Activated CD8-positive, alpha-beta memory T cell treated with anti-CD3 and anti-CD28 coated beads, Interleukin-2, amount 10 ng/mL, durations not matched to agents 7 days and 5 days (primary cell): ENCODE measurements at regions not wholly inside any gene's neighbourhood (a gene's known extent, or its start where the extent isn't known, plus 50 kb on each side); places are given as distances from the start of the nearest gene placed in this dataset.

Experiments
- ATAC-seq: fragments of 150-1000 bp; cut with Tn5 transposase; one replicate; pipeline ENCODE4 v1.10.0; 2021; ENCODE audit warnings: moderate library complexity
- CTCF ChIA-PET: fragments of 350-600 bp; sonication (Branson Sonifier 250); formaldehyde crosslinking; loops from one replicate; lab custom pipeline; 2021; ENCODE audit warnings: antibody characterized with exemption; lab: Charles Lee
- DNase-seq: peaks from one replicate; pipeline ENCODE4 v3.0.0-alpha.2; 2020
- H3K27ac Mint-ChIP-seq: one replicate; pipeline ENCODE4 v1.8.0; 2021; ENCODE audit warnings: mild to moderate bottlenecking, mixed read lengths
- H3K27me3 Mint-ChIP-seq: one replicate; pipeline ENCODE4 v1.8.0; 2021; ENCODE audit warnings: mixed read lengths
- H3K36me3 Mint-ChIP-seq: one replicate; pipeline ENCODE4 v1.8.0; 2021; ENCODE audit warnings: mild to moderate bottlenecking, mixed read lengths
- H3K4me1 Mint-ChIP-seq: one replicate; pipeline ENCODE4 v1.8.0; 2021; ENCODE audit warnings: mixed read lengths
- H3K4me3 Mint-ChIP-seq: one replicate; pipeline ENCODE4 v1.8.0; 2021; ENCODE audit warnings: mild to moderate bottlenecking, moderate library complexity, mixed read lengths
- H3K9me3 Mint-ChIP-seq: one replicate; pipeline ENCODE4 v1.8.0; 2022; ENCODE audit warnings: low read depth, mixed read lengths

DNA sequence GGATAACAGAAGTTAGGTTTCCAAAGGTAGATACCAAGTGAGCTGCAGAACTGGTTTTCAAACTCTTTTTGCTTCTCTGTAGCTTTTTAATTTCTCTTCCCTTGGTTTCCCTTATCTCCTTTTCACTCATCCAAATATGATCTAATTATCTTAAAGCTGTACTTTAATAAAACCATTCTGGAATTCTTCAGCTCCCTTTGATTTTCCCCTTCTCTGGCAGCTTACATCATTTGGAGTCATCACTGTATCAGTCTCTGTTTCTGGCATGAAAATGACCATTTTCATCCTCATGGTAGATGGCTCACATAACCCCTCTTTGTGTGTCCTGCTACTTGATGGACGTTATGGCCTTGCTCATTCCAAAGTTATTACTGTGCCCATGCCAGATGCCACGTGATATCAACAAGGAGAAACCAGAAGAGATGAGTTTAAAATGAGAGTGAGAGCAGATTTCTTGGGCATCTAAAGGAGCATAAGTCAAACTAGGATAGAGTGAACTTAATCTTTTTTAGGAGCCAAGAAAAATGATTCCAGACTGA, 620.2 kb downstream of the QKI start:
- Mint-ChIP-seq H3K9me3 (no peaks in the 10 kb centered on the region), H3K36me3 (no peaks in the 10 kb centered on the region), H3K4me1 (no peaks in the 10 kb centered on the region), H3K4me3 (no peak overlapping the region), H3K27ac (no peak overlapping the region), H3K27me3 (no peaks in the 10 kb centered on the region)
- CTCF ChIA-PET = no interaction called here
- ATAC-seq (no peak), DNase-seq (no peak)

DNA sequence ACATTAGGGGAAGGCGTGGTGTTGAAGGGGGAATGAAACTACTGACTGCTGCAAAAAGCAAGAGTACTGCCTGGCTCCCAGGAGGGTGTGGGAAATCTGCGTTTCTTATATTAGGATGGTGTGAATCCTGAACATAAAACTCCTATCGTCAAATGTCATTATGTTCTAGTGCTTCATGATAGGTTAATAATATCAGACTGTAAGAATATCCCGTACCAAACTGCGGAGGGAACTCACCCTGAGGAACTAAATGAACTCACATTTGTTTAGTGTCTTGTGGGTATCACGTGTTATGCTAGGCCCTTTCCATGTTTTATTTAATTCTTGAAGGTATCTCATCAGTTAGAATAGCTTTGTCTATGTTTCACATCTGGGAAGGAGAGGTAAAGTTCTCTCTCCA, 610.7 kb downstream of the QKI start:
- CTCF ChIA-PET = no interaction called here
- no peaks in the 10 kb centered on the region for H3K9me3 Mint-ChIP-seq

DNA sequence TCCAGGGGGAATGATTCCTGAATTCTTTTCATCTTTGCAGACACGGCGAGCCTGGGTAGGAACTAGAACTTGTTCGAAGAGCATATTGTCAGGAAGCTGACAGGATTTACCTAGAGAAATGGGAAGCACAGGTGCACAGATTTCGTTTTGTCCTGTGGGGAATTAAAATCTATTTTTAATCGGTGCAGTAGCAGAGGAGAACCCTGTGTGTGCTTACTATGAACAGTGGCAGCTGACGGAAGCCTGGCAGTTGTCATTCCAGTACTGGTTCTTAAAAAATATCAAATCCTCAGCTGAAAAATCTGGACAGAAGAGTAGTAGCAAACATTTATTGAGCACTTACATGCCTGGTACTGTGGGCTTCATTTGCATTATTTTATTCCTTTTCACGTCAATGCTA, 609.0 kb downstream of the QKI start:
- CTCF ChIA-PET = no interaction called here
- no peaks in the 10 kb centered on the region for H3K4me1 Mint-ChIP-seq
- H3K36me3 Mint-ChIP-seq = no peaks in the 10 kb centered on the region
- no peak overlapping the region for H3K4me3 Mint-ChIP-seq
- no peaks in the 10 kb centered on the region for H3K9me3 Mint-ChIP-seq
- no peak for ATAC-seq
- no peaks in the 10 kb centered on the region for H3K27me3 Mint-ChIP-seq
- no peak for DNase-seq
- H3K27ac Mint-ChIP-seq = no peak overlapping the region

More for the DNA sequence above, 610.7 kb downstream of the QKI start:
- Mint-ChIP-seq H3K36me3 (no peaks in the 10 kb centered on the region), H3K4me1 (no peaks in the 10 kb centered on the region), H3K27ac (no peak overlapping the region), H3K27me3 (no peaks in the 10 kb centered on the region), H3K4me3 (no peak overlapping the region)
- no peak for ATAC-seq
- no peak for DNase-seq

DNA sequence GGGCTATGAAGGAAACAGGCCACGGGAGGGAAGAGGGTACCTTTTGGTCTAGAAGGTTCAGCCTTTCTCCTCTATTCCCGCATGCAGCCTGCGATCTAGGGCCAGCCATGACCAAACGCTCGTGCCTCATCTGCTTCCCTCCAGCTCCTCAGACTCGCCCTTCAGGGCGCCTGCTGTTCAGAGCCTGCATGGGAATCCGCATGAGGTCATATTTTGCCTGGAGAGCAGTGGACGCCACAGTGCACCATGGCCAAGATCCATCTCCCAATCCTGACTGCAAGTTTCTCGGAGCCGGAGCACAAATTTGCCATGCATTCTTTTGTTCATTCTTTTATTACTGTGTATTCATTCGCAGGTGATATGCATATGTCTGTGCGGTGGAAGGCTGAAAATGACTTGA, 608.1 kb downstream of the QKI start:
- H3K9me3 Mint-ChIP-seq = no peaks in the 10 kb centered on the region
- CTCF ChIA-PET = no interaction called here
- no peak for DNase-seq
- H3K27me3 Mint-ChIP-seq = no peaks in the 10 kb centered on the region
- H3K4me3 Mint-ChIP-seq = no peak overlapping the region
- no peak overlapping the region for H3K27ac Mint-ChIP-seq
- H3K4me1 Mint-ChIP-seq = no peaks in the 10 kb centered on the region
- ATAC-seq = no peak
- no peaks in the 10 kb centered on the region for H3K36me3 Mint-ChIP-seq

DNA sequence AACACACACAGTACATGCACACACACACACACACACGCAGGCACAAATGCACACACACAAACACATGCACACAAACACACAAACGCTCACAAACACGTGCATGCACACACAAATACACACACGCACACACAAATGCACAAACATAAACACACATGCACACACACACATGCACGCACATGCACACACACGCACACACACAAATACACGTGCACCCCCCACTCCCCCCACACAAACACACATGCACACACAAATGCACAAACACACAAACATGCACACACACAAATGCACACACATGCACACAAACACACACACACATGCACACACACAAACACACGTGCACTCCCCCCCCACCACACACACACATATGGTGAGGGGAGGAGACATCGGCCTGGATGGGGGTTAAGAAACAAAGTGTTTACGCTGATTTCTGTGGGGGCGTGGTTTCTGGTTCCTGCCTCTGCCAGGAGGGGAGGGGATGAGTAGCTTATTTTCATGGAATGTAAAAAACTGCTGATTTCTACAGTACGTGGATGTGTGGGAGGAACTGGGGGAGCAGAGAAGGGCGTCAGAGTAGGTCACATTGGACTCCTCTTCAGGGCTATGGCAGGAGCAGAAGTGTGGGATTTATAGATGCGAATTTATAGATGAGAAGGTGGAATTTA, 607.2 kb downstream of the QKI start:
- CTCF ChIA-PET = no interaction called here
- DNase-seq = no peak
- H3K9me3 Mint-ChIP-seq = peaks cover 4% of the 10 kb centered on the region
- no peaks in the 10 kb centered on the region for H3K27me3 Mint-ChIP-seq
- H3K36me3 Mint-ChIP-seq = no peaks in the 10 kb centered on the region
- no peaks in the 10 kb centered on the region for H3K4me1 Mint-ChIP-seq
- H3K27ac Mint-ChIP-seq = no peak overlapping the region
- no peak for ATAC-seq
- H3K4me3 Mint-ChIP-seq = no peak overlapping the region

DNA sequence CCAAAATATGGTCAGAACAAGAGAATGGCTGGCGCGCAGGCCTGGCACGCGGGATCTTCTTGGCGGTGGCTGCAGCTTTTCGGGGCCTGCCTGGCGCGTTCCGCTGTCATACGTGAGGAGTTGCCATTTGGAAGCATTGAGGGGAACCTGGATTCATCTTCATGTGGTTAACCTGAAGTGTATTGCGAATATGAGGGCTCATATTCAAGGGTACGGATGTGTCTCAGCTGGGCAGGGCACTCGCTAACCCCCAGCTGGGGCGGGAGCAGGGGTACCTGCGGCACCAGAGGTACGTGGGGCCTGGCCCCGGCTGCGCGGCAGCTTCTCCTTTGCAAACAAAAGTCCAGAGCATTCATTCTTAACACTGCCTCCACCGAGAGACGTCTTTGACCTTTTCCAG, 605.6 kb downstream of the QKI start:
- no peak overlapping the region for H3K4me3 Mint-ChIP-seq
- no peak overlapping the region for H3K27ac Mint-ChIP-seq
- ATAC-seq (no peak), DNase-seq (no peak)
- H3K9me3 Mint-ChIP-seq = peaks cover 8% of the 10 kb centered on the region
- CTCF ChIA-PET = no interaction called here
- H3K36me3 Mint-ChIP-seq = no peaks in the 10 kb centered on the region
- H3K4me1 Mint-ChIP-seq = no peaks in the 10 kb centered on the region
- no peaks in the 10 kb centered on the region for H3K27me3 Mint-ChIP-seq

DNA sequence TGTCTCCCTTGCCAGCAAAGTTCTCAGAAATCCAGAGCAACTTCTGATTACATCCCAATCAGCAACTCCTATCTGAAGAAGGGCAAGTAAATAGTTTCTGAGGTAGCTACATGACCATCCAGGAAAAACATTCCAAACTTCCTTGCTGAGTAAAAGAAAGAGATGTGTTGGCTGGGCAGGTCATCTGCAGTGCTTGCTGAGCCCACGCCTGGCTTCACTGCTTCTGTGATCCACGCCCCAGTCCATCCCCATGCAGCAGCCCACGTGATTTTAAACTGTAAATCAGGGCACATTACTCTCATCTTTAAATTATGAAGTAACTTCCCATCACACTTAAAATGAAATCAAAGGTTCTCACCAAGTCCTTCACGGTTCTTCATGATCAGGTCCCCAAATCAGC, 603.6 kb downstream of the QKI start:
- no peaks in the 10 kb centered on the region for H3K36me3 Mint-ChIP-seq
- no peak for ATAC-seq
- CTCF ChIA-PET = no interaction called here
- no peaks in the 10 kb centered on the region for H3K27me3 Mint-ChIP-seq
- no peak overlapping the region for H3K27ac Mint-ChIP-seq
- H3K4me3 Mint-ChIP-seq = no peak overlapping the region
- peaks cover 8% of the 10 kb centered on the region for H3K9me3 Mint-ChIP-seq
- no peaks in the 10 kb centered on the region for H3K4me1 Mint-ChIP-seq
- DNase-seq = no peak

DNA sequence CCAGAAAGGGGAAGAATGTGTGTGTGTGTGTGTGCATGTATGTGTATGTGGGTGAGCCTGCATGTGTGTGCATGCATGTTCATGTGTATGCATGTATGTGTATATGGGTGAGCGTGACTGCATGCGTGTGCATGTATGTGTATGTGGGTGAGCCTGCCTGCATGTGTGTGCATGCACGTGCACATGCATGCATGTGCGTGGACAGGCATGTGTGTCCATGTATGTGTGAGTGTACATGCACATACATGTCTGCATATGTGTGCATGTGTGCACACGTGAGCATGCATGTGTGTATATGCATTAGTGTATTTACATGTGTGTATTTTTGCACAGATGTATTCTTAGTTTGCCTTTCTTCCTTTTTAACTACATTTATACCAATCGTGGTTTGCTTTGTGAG, 601.5 kb downstream of the QKI start:
- ATAC-seq = no peak
- CTCF ChIA-PET = no interaction called here
- Mint-ChIP-seq H3K36me3 (no peaks in the 10 kb centered on the region), H3K9me3 (peaks cover 8% of the 10 kb centered on the region), H3K4me3 (no peak overlapping the region), H3K4me1 (no peaks in the 10 kb centered on the region), H3K27me3 (no peaks in the 10 kb centered on the region), H3K27ac (no peak overlapping the region)
- DNase-seq = no peak

DNA sequence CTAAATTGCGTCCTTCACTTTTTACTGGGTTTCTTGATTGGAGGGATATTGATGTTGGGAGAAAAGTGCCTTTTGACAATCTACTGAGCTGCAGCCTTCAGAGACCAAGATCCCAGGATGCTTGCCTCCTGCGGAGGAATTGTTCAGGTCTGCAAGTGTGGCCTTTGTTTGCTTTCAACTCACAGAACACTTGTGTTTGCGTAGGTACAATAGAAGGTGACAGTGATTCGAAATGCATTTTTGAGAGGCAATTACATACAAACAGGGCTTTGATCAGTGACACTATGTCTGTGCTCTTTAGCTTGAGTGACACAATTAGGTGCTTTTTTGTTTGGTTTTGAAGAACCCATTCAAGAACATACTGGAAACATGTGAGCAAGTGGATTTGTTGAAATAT, 600.6 kb downstream of the QKI start:
- Mint-ChIP-seq H3K4me3 (no peak overlapping the region), H3K36me3 (no peaks in the 10 kb centered on the region), H3K4me1 (no peaks in the 10 kb centered on the region), H3K9me3 (peaks cover 8% of the 10 kb centered on the region), H3K27ac (no peak overlapping the region), H3K27me3 (no peaks in the 10 kb centered on the region)
- CTCF ChIA-PET = no interaction called here
- ATAC-seq (no peak), DNase-seq (no peak)

DNA sequence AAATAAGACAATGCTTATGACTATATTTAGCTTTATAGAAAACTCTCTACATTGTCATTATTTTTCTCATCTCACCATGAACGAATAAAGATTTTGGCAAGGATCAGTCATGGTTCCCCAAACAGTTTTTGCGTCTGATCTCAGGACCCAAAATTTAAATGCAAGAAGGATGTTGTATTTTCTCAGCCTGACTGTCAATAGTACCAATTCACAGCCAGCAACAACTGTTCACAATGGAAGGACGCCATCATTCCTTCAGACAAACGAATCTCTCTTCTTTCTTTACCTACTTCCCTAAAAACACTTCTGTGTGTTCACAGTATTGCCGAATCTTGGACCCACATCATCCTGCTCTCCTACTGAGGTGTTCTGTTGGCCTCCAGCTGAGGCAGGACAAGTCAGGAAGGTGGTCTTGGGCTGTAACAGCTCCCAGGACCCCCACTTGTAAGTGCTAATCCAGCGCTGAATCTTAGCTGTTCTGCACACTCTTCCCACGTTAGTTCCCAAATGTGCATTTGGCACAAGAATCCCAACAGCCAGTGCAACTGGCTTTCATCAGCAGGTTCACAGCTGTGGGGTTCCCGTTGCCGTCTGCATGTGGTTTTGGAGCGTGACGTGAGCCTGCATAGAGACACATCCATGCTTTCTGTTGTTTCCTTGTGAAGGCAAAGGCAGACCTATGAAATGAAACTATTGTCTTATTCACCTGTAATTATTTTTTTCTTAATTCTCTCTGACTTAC, 600.0 kb downstream of the QKI start:
- CTCF ChIA-PET = no interaction called here
- Mint-ChIP-seq H3K4me3 (no peak overlapping the region), H3K9me3 (peaks cover 8% of the 10 kb centered on the region), H3K36me3 (no peaks in the 10 kb centered on the region), H3K27me3 (no peaks in the 10 kb centered on the region), H3K4me1 (no peaks in the 10 kb centered on the region), H3K27ac (no peak overlapping the region)
- DNase-seq = no peak
- no peak for ATAC-seq

DNA sequence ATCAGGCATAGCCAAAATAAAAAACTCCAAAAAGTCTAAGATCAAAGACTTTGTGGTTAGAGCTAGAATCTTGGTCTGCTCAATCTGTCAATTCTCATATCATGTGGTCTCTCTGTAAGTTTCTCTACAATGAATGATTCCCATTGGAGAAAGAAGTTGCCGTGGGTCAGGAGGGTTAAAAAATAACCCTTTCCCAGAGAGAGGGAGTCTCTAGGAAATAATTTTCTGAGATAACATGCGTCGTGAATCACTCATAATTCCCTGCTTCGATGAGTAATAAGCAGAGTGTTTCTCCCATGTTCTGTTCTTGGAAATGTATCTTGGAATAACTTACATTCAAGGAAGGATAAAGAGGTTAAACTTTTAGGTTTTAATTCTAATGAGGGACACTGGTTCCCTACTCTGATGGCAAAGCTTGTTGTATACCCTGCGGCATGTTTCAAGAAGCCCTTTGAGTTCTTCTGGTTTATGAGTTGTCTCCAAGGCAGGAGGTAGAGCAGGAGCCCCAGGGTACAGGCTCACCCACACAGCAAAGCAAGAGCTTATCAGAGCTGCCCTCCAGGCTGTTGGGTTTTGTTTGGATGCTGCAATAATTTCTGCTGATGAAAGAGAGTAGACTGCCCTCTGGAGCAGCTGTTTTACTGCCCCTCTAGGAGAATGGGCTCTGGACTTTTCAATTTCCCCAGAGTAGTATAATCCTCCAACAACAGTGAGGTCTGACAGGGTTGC, 599.1 kb downstream of the QKI start:
- DNase-seq (no peak), ATAC-seq (no peak)
- CTCF ChIA-PET = no interaction called here
- Mint-ChIP-seq H3K27ac (no peak overlapping the region), H3K9me3 (peaks cover 8% of the 10 kb centered on the region), H3K27me3 (no peaks in the 10 kb centered on the region), H3K36me3 (no peaks in the 10 kb centered on the region), H3K4me1 (no peaks in the 10 kb centered on the region), H3K4me3 (no peak overlapping the region)

DNA sequence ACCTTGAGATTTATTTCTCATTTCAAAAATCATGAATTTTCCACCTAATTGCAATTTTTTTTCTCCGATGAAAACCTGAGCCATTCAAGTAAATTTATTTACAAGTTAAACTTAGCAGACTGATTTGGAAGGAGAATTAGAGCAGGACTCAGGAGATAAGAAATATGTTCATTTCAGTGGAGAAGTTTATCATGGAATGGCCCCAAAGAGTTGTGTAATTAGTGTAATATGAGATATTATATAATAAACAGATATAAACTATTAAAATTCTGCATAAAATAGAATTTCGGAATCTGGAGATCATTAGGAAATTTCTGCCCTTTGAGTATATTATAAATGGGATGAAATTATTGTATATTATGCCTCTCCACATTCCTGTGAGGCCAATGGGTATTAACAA, 596.8 kb downstream of the QKI start:
- peaks cover 4% of the 10 kb centered on the region for H3K9me3 Mint-ChIP-seq
- H3K27ac Mint-ChIP-seq = no peak overlapping the region
- H3K4me1 Mint-ChIP-seq = no peaks in the 10 kb centered on the region
- CTCF ChIA-PET = no interaction called here
- H3K27me3 Mint-ChIP-seq = no peaks in the 10 kb centered on the region
- DNase-seq = no peak
- no peak for ATAC-seq
- H3K36me3 Mint-ChIP-seq = no peaks in the 10 kb centered on the region
- no peak overlapping the region for H3K4me3 Mint-ChIP-seq

DNA sequence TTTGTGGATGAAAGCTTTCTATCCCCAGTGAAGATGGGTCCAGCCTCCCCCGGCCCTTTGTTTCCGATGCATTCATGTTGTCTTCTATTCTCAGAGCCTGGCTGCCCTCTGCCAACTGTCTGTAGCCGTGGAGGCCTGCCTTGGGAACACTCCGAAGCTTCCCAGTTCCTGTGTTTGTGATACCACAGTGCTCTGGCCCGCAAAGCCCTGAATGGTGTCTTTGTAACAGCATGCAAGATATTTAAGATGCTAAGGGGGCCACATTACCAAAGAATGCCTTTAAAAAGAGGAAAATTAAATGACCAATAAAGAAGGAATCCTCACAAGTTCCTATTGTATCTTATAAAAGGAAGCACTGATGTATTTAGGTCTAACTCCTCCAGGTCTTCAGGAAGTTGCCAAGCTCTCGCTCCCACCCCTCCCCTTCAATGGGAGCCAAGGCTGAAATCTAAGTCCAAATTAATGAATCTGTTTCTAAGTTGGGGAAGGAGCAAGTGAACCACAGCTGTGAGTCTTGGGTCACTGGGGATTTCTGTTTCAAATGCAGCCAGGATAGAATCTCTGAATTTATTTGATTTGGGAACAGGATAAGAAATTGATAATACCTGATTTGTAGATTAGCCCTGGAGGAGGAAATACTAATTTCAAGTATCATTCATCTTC, 596.1 kb downstream of the QKI start:
- DNase-seq (no peak), ATAC-seq (no peak)
- no peaks in the 10 kb centered on the region for H3K9me3 Mint-ChIP-seq
- no peak overlapping the region for H3K4me3 Mint-ChIP-seq
- H3K27me3 Mint-ChIP-seq = no peaks in the 10 kb centered on the region
- H3K27ac Mint-ChIP-seq = no peak overlapping the region
- H3K36me3 Mint-ChIP-seq = no peaks in the 10 kb centered on the region
- H3K4me1 Mint-ChIP-seq = no peaks in the 10 kb centered on the region
- CTCF ChIA-PET = no interaction called here
